Bronchial epithelial cell (primary cell): ENCODE measurements at regions not wholly inside any gene's neighbourhood (a gene's known extent, or its start where the extent isn't known, plus 50 kb on each side); places are given as distances from the start of the nearest gene placed in this dataset.
A peak's percentile ranks its signal among the peaks of the same experiment; 100 is the strongest.

Experiments
- DNase-seq: peaks from one replicate; pipeline ENCODE4 v3.0.0-alpha.2; 2010; ENCODE audit warnings: low read depth
- FAIRE-seq: peaks from 2 replicates; lab custom pipeline; 2011; peaks lifted over from hg19 to GRCh38; lab: Jason Lieb, UNC
- H3K27me3 ChIP-seq: 2 replicates; pipeline ENCODE4 v1.5.1; 2011; ENCODE audit warnings: low read length; ENCODE audit not compliant: control insufficient read depth, insufficient read depth
- H3K36me3 ChIP-seq: 2 replicates; pipeline ENCODE4 v1.5.1; 2011; ENCODE audit warnings: low read length; ENCODE audit not compliant: control insufficient read depth, insufficient read depth
- H3K4me3 ChIP-seq: 2 replicates; pipeline ENCODE4 v1.5.1; 2011; ENCODE audit warnings: mild to moderate bottlenecking, low read depth, low read length, control low read depth
- CTCF ChIP-seq: IDR thresholded peaks from 2 replicates; pipeline ENCODE4 v1.5.1; 2011; ENCODE audit warnings: mild to moderate bottlenecking, moderate library complexity, low read length, control low read depth, inconsistent platforms; ENCODE audit not compliant: insufficient read depth, severe bottlenecking

GRCh38 chr12:77629141-77629540 is 201.6 kb upstream of the NAV3 start:
- DNase-seq = no peak
- no peaks in the 10 kb centered on the region for H3K36me3 ChIP-seq
- no peak for FAIRE-seq
- H3K27me3 ChIP-seq = no peaks in the 10 kb centered on the region
- TF ChIP-seq CTCF = no peak
- H3K4me3 ChIP-seq = no peak overlapping the region

- TF ChIP-seq CTCF = no peak
- DNase-seq = peak; percentile 89
- Histone ChIP-seq H3K27me3 (no peaks in the 10 kb centered on the region), H3K4me3 (no peak overlapping the region), H3K36me3 (no peaks in the 10 kb centered on the region)
- no peak for FAIRE-seq
These were observed 205.3 kb upstream of the NAV3 start for GRCh38 chr12:77625441-77625840.

GRCh38 chr12:77619425-77619824 is 211.3 kb upstream of the NAV3 start:
- no peak for TF ChIP-seq CTCF
- no peak for DNase-seq
- H3K4me3 ChIP-seq = no peak overlapping the region
- H3K36me3 ChIP-seq = no peaks in the 10 kb centered on the region
- H3K27me3 ChIP-seq = no peaks in the 10 kb centered on the region
- FAIRE-seq = no peak

GRCh38 chr12:77617818-77618217 is 212.9 kb upstream of the NAV3 start:
- Histone ChIP-seq H3K4me3 (no peak overlapping the region), H3K36me3 (no peaks in the 10 kb centered on the region), H3K27me3 (no peaks in the 10 kb centered on the region)
- TF ChIP-seq CTCF = no peak
- no peak for FAIRE-seq
- DNase-seq = no peak

- Histone ChIP-seq H3K27me3 (no peaks in the 10 kb centered on the region), H3K36me3 (no peaks in the 10 kb centered on the region), H3K4me3 (no peak overlapping the region)
- peak; percentile 46 for TF ChIP-seq CTCF
- peak; percentile 55 for DNase-seq
- no peak for FAIRE-seq
These were observed 215.4 kb upstream of the NAV3 start for GRCh38 chr12:77615332-77615731.

- FAIRE-seq = no peak
- no peak for TF ChIP-seq CTCF
- Histone ChIP-seq H3K36me3 (no peaks in the 10 kb centered on the region), H3K27me3 (no peaks in the 10 kb centered on the region), H3K4me3 (no peak overlapping the region)
- no peak for DNase-seq
These were observed 217.3 kb upstream of the NAV3 start for GRCh38 chr12:77613411-77613810.
